GM12878 (cell line): ENCODE measurements at regions not wholly inside any gene's neighbourhood (a gene's known extent, or its start where the extent isn't known, plus 50 kb on each side); places are given as distances from the start of the nearest gene placed in this dataset.

Experiments used
- ATAC-seq: fragments of 200-7000 bp; cut with Tn5 transposase; 3 replicates; pipeline ENCODE4 v1.9.1; 2020; ENCODE audit warnings: mild to moderate bottlenecking, moderate library complexity
- BruUV-seq: library from RNA; stranded (reverse); fragments of 400-500 nt; replicated peaks from 2 replicates; lab custom pipeline; 2021; lab: Mats Ljungman, UMichigan
- CTCF ChIA-PET: fragments of 300-600 bp; sonication (Branson Sonifier 250); formaldehyde crosslinking; extraction: SDS; loops from one replicate; lab custom pipeline; 2021; ENCODE audit warnings: inconsistent platforms; lab: Yijun Ruan, JAX
- POLR2A ChIA-PET: fragments of 350-600 bp; formaldehyde crosslinking; extraction: SDS; loops from one replicate; lab custom pipeline; 2021; ENCODE audit warnings: inconsistent platforms; lab: Charles Lee
- RAD21 ChIA-PET: fragments of 300-600 bp; sonication (Branson Sonifier 250); formaldehyde crosslinking; loops from one replicate; lab custom pipeline; 2023; ENCODE audit warnings: antibody characterized with exemption; ENCODE audit not compliant: unreplicated experiment; lab: Charles Lee
- SMC1A ChIA-PET: fragments of 300-600 bp; sonication (Branson Sonifier 250); formaldehyde crosslinking; loops from one replicate; lab custom pipeline; 2023; ENCODE audit not compliant: unreplicated experiment, uncharacterized antibody; lab: Charles Lee
- DNase-seq: peaks from one replicate; pipeline ENCODE4 v3.0.0-alpha.2; 2011; ENCODE audit warnings: low read depth, low spot score
- FAIRE-seq: peaks from 3 replicates; lab custom pipeline; 2011; peaks lifted over from hg19 to GRCh38; lab: Jason Lieb, UNC
- H2AFZ ChIP-seq: 2 replicates; pipeline ENCODE4 v1.6.0; 2011; ENCODE audit warnings: low read depth, low read length, control low read depth; ENCODE audit not compliant: control insufficient read depth
- H3K27ac ChIP-seq: 2 replicates; pipeline ENCODE4 v1.5.1; 2011; ENCODE audit warnings: control low read depth; ENCODE audit not compliant: control insufficient read depth, insufficient read depth
- H3K27me3 ChIP-seq, 2 experiments: replicated peaks in 1 of 2; 2 replicates each; pipeline versions ENCODE4 v1.6.0 to v1.6.1; 2011; ENCODE audit warnings: low read length in 1 of 2; ENCODE audit not compliant: control insufficient read depth in 2 of 2, insufficient read depth in 2 of 2
- H3K36me3 ChIP-seq, 2 experiments: 2 replicates each; pipeline ENCODE4 v1.5.1; 2011; ENCODE audit warnings: low read length in 1 of 2; ENCODE audit not compliant: control insufficient read depth in 2 of 2, insufficient read depth in 2 of 2
- H3K4me1 ChIP-seq: 2 replicates; pipeline ENCODE4 v1.6.1; 2011; ENCODE audit warnings: mild to moderate bottlenecking, low read length, moderate library complexity, mixed read lengths; ENCODE audit not compliant: control insufficient read depth, insufficient read depth
- H3K4me2 ChIP-seq: 2 replicates; pipeline ENCODE4 v1.6.0; 2011; ENCODE audit warnings: control low read depth; ENCODE audit not compliant: control insufficient read depth, insufficient read depth
- H3K4me3 ChIP-seq: fragments of 200-600 bp; sonication (generic); 2 replicates; pipeline ENCODE4 v1.5.1; 2016
- H3K79me2 ChIP-seq: 2 replicates; pipeline ENCODE4 v1.6.0; 2011; ENCODE audit warnings: low read length; ENCODE audit not compliant: control insufficient read depth, insufficient read depth
- H3K9ac ChIP-seq: 2 replicates; pipeline ENCODE4 v1.8.0; 2011; ENCODE audit warnings: low read length, control low read depth, mixed read lengths; ENCODE audit not compliant: control insufficient read depth, insufficient read depth
- H3K9me3 ChIP-seq: replicated peaks from 3 replicates; pipeline ENCODE4 v1.5.1; 2011; ENCODE audit warnings: mild to moderate bottlenecking, low read length; ENCODE audit not compliant: control insufficient read depth, insufficient read depth
- H4K20me1 ChIP-seq: 2 replicates; pipeline ENCODE4 v1.6.0; 2011; ENCODE audit not compliant: control insufficient read depth, insufficient read depth
- ASH2L ChIP-seq: fragments of 300-600, 200-600 bp; sonication (generic); IDR thresholded peaks from 2 replicates; pipeline ENCODE4 v1.6.1; 2017; ENCODE audit warnings: low read depth, mild to moderate bottlenecking, borderline replicate concordance
- EZH2 ChIP-seq: IDR thresholded peaks from 2 replicates; pipeline ENCODE4 v1.6.1; 2012; ENCODE audit warnings: low read depth, mild to moderate bottlenecking, control low read depth, inconsistent platforms, low read length, borderline replicate concordance; ENCODE audit not compliant: control insufficient read depth
- HCFC1 ChIP-seq: fragments of 150-350 bp; IDR thresholded peaks from 2 replicates; pipeline ENCODE4 v1.6.1; 2014; ENCODE audit warnings: low read length
- HDAC6 ChIP-seq: fragments of 200-600 bp; sonication (generic); IDR thresholded peaks from one replicate; pipeline ENCODE4 v1.8.0; 2017; ENCODE audit warnings: antibody characterized with exemption; ENCODE audit not compliant: unreplicated experiment
- NKRF ChIP-seq: fragments of 450-650 bp; conservative IDR thresholded peaks from 2 replicates; pipeline ENCODE4 v1.6.1; 2017; ENCODE audit warnings: mild to moderate bottlenecking, moderate library complexity
- RAD51 ChIP-seq: fragments of 450-650 bp; IDR thresholded peaks from 2 replicates; pipeline ENCODE4 v1.6.1; 2016; ENCODE audit warnings: moderate library complexity, mild to moderate bottlenecking, inconsistent platforms
- RUNX3 ChIP-seq: IDR thresholded peaks from 2 replicates; pipeline ENCODE4 v1.6.1; 2012; ENCODE audit warnings: low read length, inconsistent platforms
- SIN3A ChIP-seq: IDR thresholded peaks from 2 replicates; pipeline ENCODE4 v1.6.1; 2012; ENCODE audit warnings: low read depth, low read length, improper control_type of control experiment
- TARDBP ChIP-seq: IDR thresholded peaks from 2 replicates; pipeline ENCODE4 v1.6.1; 2016; ENCODE audit warnings: borderline replicate concordance
- WGBS: methylation state at CpG from one replicate; pipeline ENCODE4 v1.1.6; 2016; ENCODE audit warnings: low lambda C conversion rate; ENCODE audit not compliant: insufficient replicate concordance, insufficient coverage; ENCODE audit errors: missing lambda C conversion rate; 5-methylcytosine and 5-hydroxymethylcytosine counted together
- in situ Hi-C: fragments of 300-500 bp; cut with MboI; formaldehyde crosslinking; loops from 9 replicates; pipeline ENCODE4 v1.14.3; 2018; ENCODE audit warnings: mixed read lengths
- intact Hi-C: fragments of 100-400 bp; cut with micrococcal nuclease; formaldehyde crosslinking; loops from one replicate; pipeline ENCODE4 v1.14.2; 2022; ENCODE audit not compliant: unreplicated experiment

GRCh38 chr12:24424889-24425600 is 475.6 kb upstream of the SOX5 start (continued):
- no peak for TF ChIP-seq NKRF

- Histone ChIP-seq H3K4me2 (no peak overlapping the region), H3K9ac (no peak overlapping the region), H3K4me1 (no peaks in the 10 kb centered on the region), H3K27me3 (peaks cover 0 to 3% of the 10 kb centered on the region in 2 experiments; a peak in 2 of 4 replicates), H3K79me2 (no peaks in the 10 kb centered on the region), H3K27ac (no peak overlapping the region), H3K4me3 (no peak overlapping the region), H2AFZ (no peak overlapping the region), H3K9me3 (no peaks in the 10 kb centered on the region), H3K36me3 (no peaks in the 10 kb centered on the region), H4K20me1 (no peaks in the 10 kb centered on the region)
- ChIA-PET CTCF (no interaction called here), POLR2A (no interaction called here), SMC1A (no interaction called here), RAD21 (no interaction called here)
- ATAC-seq (no peak), DNase-seq (no peak), FAIRE-seq (no peak)
- in situ Hi-C loops (no loop called here), intact Hi-C loops (no loop called here)
- TF ChIP-seq RAD51 = no peak
- no peak for TF ChIP-seq HDAC6
- TF ChIP-seq RUNX3 = no peak
- no peak for TF ChIP-seq HCFC1
- TF ChIP-seq TARDBP = no peak
- TF ChIP-seq EZH2 = no peak
- no peak for TF ChIP-seq ASH2L
- TF ChIP-seq SIN3A = no peak
- WGBS = 42% methylated on average over 2 of the region's 2 CpGs
- BruUV-seq = no TSS peak
Observed at GRCh38 chr12:24424376-24424775, 474.9 kb upstream of the SOX5 start.
